Muscle of leg (tissue), 3 donors: ENCODE measurements at regions not wholly inside any gene's neighbourhood (a gene's known extent, or its start where the extent isn't known, plus 50 kb on each side); places are given as distances from the start of the nearest gene placed in this dataset.

Experiments used
- DNase-seq: peaks from one replicate; pipeline ENCODE4 v3.0.0; 2013
- H3K27ac ChIP-seq: one replicate; pipeline ENCODE4 v1.5.1; 2013; ENCODE audit warnings: mild to moderate bottlenecking, low read length, control low read depth
- H3K27me3 ChIP-seq: one replicate; pipeline ENCODE4 v1.6.1; 2013; ENCODE audit warnings: low read length; ENCODE audit not compliant: control insufficient read depth, insufficient read depth
- H3K36me3 ChIP-seq: one replicate; pipeline ENCODE4 v1.6.1; 2013; ENCODE audit warnings: low read length; ENCODE audit not compliant: control insufficient read depth, insufficient read depth
- H3K4me1 ChIP-seq: one replicate; pipeline ENCODE4 v1.6.1; 2013; ENCODE audit warnings: low read length; ENCODE audit not compliant: control insufficient read depth, insufficient read depth
- H3K4me3 ChIP-seq: one replicate; pipeline ENCODE4 v1.5.1; 2013; ENCODE audit warnings: low read length, control low read depth
- H3K9me3 ChIP-seq: replicated peaks from 2 replicates; pipeline ENCODE4 v1.6.1; 2013; ENCODE audit warnings: low read depth, low read length; ENCODE audit not compliant: control insufficient read depth
- WGBS: methylation state at CpG from one replicate; pipeline ENCODE4 v1.1.5; 2013; ENCODE audit warnings: missing lambda C conversion rate; ENCODE audit not compliant: insufficient coverage; 5-methylcytosine and 5-hydroxymethylcytosine counted together

DNA sequence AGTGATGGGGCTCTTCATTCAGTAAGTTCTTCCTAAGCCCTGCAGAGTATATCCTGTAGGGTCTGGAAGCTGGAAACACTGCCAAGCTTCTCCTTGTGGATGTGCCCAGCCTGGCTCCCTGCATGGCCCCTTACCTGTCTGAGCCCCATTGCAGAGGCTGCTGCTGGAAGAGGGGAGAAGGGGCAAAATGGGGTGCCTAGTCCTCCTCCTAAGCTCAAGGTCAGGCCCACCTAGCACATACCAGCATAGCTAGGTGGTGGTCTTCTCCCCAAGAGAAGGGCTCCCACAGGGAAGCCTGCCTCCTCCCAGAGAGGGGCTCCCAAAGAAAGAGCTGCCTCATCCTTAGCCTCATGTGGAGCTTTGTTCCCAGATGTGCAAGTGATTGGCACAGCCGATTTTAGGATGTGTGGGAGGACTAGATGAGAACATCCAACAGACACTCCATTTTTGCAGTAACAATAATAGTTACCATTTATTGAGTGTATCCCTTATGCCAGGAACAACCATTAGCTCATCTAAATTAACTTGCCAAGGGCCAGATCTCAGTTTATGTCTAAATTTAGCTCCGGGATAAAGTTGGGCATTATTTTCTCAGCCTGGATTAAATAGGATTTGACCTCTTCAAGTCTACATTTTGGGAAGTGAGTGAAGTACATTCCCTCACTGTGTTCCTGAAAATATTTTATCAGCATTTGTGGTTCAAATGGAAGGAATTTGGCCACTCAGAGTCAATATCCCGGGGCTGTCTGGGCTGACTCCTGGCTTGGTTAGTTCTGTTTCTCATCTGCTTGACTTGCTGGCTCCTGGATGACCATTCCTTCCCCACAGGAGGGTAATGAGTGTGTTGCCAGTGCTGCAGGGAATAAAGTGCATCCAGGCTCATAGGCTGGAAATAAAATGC, 291.1 kb upstream of the ROPN1 start:
- H3K36me3 ChIP-seq: no peaks in the 10 kb centered on the region
- no peak for DNase-seq
- WGBS: 0% methylated on average over 1 of the region's 3 CpGs
- no peaks in the 10 kb centered on the region for H3K27me3 ChIP-seq
- no peaks in the 10 kb centered on the region for H3K9me3 ChIP-seq
- no peaks in the 10 kb centered on the region for H3K4me1 ChIP-seq
- H3K4me3 ChIP-seq: no peak overlapping the region
- no peak overlapping the region for H3K27ac ChIP-seq

GRCh38 chr3:124283652-124284023, 291.7 kb upstream of the ROPN1 start:
- H3K27me3 ChIP-seq: no peaks in the 10 kb centered on the region
- H3K9me3 ChIP-seq: no peaks in the 10 kb centered on the region
- no peaks in the 10 kb centered on the region for H3K36me3 ChIP-seq
- no peak for DNase-seq
- H3K4me1 ChIP-seq: no peaks in the 10 kb centered on the region
- H3K27ac ChIP-seq: no peak overlapping the region
- no peak overlapping the region for H3K4me3 ChIP-seq
- WGBS: no CpG with 5 or more reads among the region's 2 CpGs

- no peaks in the 10 kb centered on the region for H3K4me1 ChIP-seq
- no peak overlapping the region for H3K4me3 ChIP-seq
These were observed 297.1 kb upstream of the ROPN1 start for GRCh38 chr3:124288996-124289395.

GRCh38 chr3:124291008-124291407, 299.1 kb upstream of the ROPN1 start:
- H3K27me3 ChIP-seq: no peaks in the 10 kb centered on the region
- no peak overlapping the region for H3K27ac ChIP-seq
- H3K36me3 ChIP-seq: no peaks in the 10 kb centered on the region
- 82% methylated on average over 2 of the region's 2 CpGs for whole genome bisulfite sequencing
- H3K4me1 ChIP-seq: no peaks in the 10 kb centered on the region
- no peaks in the 10 kb centered on the region for H3K9me3 ChIP-seq
- no peak for DNase-seq
- no peak overlapping the region for H3K4me3 ChIP-seq

More at GRCh38 chr3:124288996-124289395, 297.1 kb upstream of the ROPN1 start:
- H3K27me3 ChIP-seq: no peaks in the 10 kb centered on the region
- H3K9me3 ChIP-seq: no peaks in the 10 kb centered on the region
- no peak overlapping the region for H3K27ac ChIP-seq
- no peak for DNase-seq
- H3K36me3 ChIP-seq: no peaks in the 10 kb centered on the region

- H3K4me1 ChIP-seq: peaks cover 4% of the 10 kb centered on the region
- no peaks in the 10 kb centered on the region for H3K36me3 ChIP-seq
- no peak overlapping the region for H3K4me3 ChIP-seq
- H3K27me3 ChIP-seq: no peaks in the 10 kb centered on the region
- no peak for DNase-seq
- H3K9me3 ChIP-seq: no peaks in the 10 kb centered on the region
- H3K27ac ChIP-seq: no peak overlapping the region
- WGBS: no CpG with 5 or more reads among the region's 4 CpGs
These were observed 300.4 kb upstream of the ROPN1 start for GRCh38 chr3:124292329-124292728.

- no peak overlapping the region for H3K27ac ChIP-seq
- WGBS: no CpG with 5 or more reads among the region's 2 CpGs
- no peaks in the 10 kb centered on the region for H3K36me3 ChIP-seq
- H3K9me3 ChIP-seq: no peaks in the 10 kb centered on the region
- H3K4me3 ChIP-seq: no peak overlapping the region
- peaks cover 16% of the 10 kb centered on the region for H3K4me1 ChIP-seq
- no peak for DNase-seq
- H3K27me3 ChIP-seq: no peaks in the 10 kb centered on the region
These were observed 301.7 kb upstream of the ROPN1 start for GRCh38 chr3:124293584-124293983.

DNA sequence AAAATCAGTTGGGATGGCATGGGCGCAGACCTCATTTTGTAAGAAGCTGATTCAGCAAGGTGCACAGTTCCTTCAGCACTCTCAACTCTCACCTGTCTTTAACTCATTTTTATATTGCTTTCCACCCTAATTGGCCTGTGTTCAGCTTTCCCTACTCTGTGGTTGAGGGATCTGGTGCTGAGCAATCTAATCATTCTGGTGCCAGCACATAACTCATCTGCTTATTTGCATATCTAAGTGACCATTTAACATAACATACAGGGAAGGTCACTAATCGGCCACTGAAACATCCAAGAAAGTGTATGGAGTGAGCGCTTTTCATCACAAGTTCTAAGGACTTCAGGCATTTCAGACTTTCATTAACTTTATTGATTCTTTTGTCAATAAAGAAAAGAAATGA, 303.4 kb upstream of the ROPN1 start:
- H3K27ac ChIP-seq: no peak overlapping the region
- no peaks in the 10 kb centered on the region for H3K27me3 ChIP-seq
- H3K36me3 ChIP-seq: no peaks in the 10 kb centered on the region
- no peak overlapping the region for H3K4me3 ChIP-seq
- no CpG with 5 or more reads among the region's 3 CpGs for WGBS
- H3K4me1 ChIP-seq: peaks cover 23% of the 10 kb centered on the region
- DNase-seq: no peak
- H3K9me3 ChIP-seq: no peaks in the 10 kb centered on the region

DNA sequence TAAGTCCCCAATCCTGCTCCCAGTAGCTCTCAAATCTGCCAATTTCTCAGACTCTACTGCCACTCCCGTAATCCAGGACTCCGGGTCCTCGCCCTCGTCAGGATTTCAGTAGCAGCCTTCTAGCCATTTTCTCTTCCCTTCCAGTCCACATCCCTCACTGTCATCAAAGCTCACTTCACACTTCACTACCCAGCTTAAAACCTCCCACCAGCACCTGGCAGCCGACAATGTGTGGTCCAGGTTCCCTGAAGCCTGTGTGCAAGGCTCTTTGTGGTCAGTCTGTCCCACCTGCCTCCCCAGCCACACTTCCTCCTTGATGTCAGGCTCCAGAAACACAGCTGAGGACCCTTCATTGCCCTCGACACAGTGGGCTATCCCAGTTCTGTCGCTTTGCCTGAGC, 304.5 kb upstream of the ROPN1 start:
- Histone ChIP-seq H3K4me1 (peaks cover 23% of the 10 kb centered on the region), H3K36me3 (no peaks in the 10 kb centered on the region), H3K9me3 (no peaks in the 10 kb centered on the region), H3K27ac (no peak overlapping the region), H3K4me3 (no peak overlapping the region), H3K27me3 (no peaks in the 10 kb centered on the region)
- 72% methylated on average over 7 of the region's 7 CpGs for WGBS
- DNase-seq: no peak

DNA sequence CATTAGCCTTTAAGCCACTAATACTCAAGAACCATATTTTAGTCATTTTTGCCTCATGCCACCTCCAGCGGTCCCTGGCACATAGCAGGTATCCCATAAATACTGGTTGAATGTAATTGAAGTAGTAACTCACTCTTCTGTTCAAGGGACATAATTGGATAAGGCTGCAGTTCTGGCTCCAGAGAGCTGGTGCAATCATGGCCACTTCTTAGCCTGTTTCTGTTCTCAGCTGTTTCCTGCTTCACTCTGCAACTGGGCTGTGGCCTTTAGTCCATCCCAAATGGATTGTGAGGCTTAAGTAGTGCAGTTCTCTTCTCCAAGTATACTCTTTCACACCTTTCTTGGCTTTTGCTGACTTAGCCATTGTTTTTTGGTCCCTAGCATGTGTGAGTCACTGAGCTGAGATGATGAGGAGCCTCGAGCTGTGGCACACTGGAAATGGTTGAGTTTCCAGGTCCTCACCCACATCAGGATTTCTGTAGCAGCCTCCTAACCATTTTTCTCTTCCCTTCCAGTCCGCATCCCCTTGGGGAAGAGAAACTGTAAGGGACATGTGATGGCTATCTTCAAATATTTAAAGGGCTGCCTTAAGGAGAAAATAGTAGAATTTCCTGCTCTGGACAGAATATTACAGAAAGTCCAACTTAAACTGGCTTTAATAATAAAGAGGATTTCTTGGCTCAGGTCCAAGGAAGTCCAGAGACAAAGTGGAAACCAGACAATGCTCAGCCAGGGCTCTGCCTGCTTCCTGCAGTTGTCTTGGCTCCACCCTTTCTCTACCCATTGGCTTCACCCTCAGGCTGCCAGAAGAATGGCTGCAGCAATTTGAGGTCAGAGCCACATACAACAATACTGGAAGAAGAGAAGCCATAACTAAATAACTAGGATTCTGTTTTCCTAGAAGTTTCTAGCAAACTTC, 305.4 kb upstream of the ROPN1 start:
- Histone ChIP-seq H3K4me3 (no peak overlapping the region), H3K27ac (no peak overlapping the region), H3K4me1 (peaks cover 23% of the 10 kb centered on the region), H3K27me3 (no peaks in the 10 kb centered on the region), H3K9me3 (no peaks in the 10 kb centered on the region), H3K36me3 (no peaks in the 10 kb centered on the region)
- DNase-seq: peak; percentile 69
- WGBS: no CpG with 5 or more reads among the region's 3 CpGs

GRCh38 chr3:124298301-124298700, 306.4 kb upstream of the ROPN1 start:
- H3K4me3 ChIP-seq: no peak overlapping the region
- H3K36me3 ChIP-seq: no peaks in the 10 kb centered on the region
- DNase-seq: no peak
- no peaks in the 10 kb centered on the region for H3K27me3 ChIP-seq
- peaks cover 23% of the 10 kb centered on the region for H3K4me1 ChIP-seq
- no peaks in the 10 kb centered on the region for H3K9me3 ChIP-seq
- no peak overlapping the region for H3K27ac ChIP-seq
- WGBS: 67% methylated on average over 4 of the region's 5 CpGs
